Heart left ventricle (tissue), 16 donors: ENCODE measurements at regions not wholly inside any gene's neighbourhood (a gene's known extent, or its start where the extent isn't known, plus 50 kb on each side); places are given as distances from the start of the nearest gene placed in this dataset.

ENCODE experiments used
- ATAC-seq, 4 donors: fragments of 200-7000 bp; cut with Tn5 transposase; one replicate each; pipeline ENCODE4 v1.9.1; 2020 to 2022; ENCODE audit warnings: moderate library complexity in 4 of 4, mild to moderate bottlenecking in 3 of 4, moderate number of reproducible peaks in 1 of 4
- DNase-seq, 5 donors: peaks; one replicate each; pipeline ENCODE4 v3.0.0-alpha.2; 2020
- H3K27ac ChIP-seq, 12 donors: fragments of 200-600 bp; sonication (generic) in 4 of 12; one replicate each; pipeline versions ENCODE4 v1.5.0 to v1.8.0; 2016 to 2022; ENCODE audit warnings: mild to moderate bottlenecking in 2 of 12
- H3K27me3 ChIP-seq, 9 donors: fragments of 200-600 bp; sonication (generic) in 2 of 9; one replicate each; pipeline versions ENCODE4 v1.5.1 to v1.8.0; 2016 to 2022; ENCODE audit warnings: mild to moderate bottlenecking in 3 of 9
- H3K36me3 ChIP-seq, 9 donors: fragments of 200-600 bp; sonication (generic) in 2 of 9; one replicate each; pipeline versions ENCODE4 v1.5.0 to v1.8.0; 2018 to 2022; ENCODE audit warnings: mild to moderate bottlenecking in 2 of 9
- H3K4me1 ChIP-seq, 12 donors: fragments of 200-600 bp; sonication (generic) in 4 of 12; one replicate each; pipeline versions ENCODE4 v1.5.0 to v1.8.0; 2016 to 2022; ENCODE audit warnings: mild to moderate bottlenecking in 3 of 12
- H3K4me3 ChIP-seq, 12 donors: fragments of 200-600 bp; sonication (generic) in 4 of 12; one replicate each; pipeline versions ENCODE4 v1.5.0 to v1.8.0; 2017 to 2022; ENCODE audit warnings: mild to moderate bottlenecking in 9 of 12, moderate library complexity in 4 of 12
- H3K9me3 ChIP-seq, 12 donors: fragments of 200-600 bp; sonication (generic) in 4 of 12; one replicate each; pipeline versions ENCODE4 v1.5.0 to v1.8.0; 2016 to 2022; ENCODE audit warnings: mild to moderate bottlenecking in 1 of 12
- POLR2A ChIP-seq, 2 donors: fragments of 450-650 bp; IDR thresholded peaks; one replicate each; pipeline ENCODE4 v1.6.1; 2017; ENCODE audit warnings: antibody characterized with exemption in 2 of 2, mild to moderate bottlenecking in 2 of 2, moderate library complexity in 2 of 2
- WGBS, 4 donors: extraction: QIAGEN DNeasy Blood & Tissue Kit in 2 of 4; methylation state at CpG; one replicate each; pipeline versions ENCODE4 v1.1.5 to v1.1.7; 2013 to 2018; 5-methylcytosine and 5-hydroxymethylcytosine counted together
- intact Hi-C, 10 donors: fragments of 100-400 bp; cut with DNase I; formaldehyde crosslinking; loops; one replicate each; pipeline versions ENCODE4 v1.11.1 to v1.14.2; 2022
- TF ChIP-seq, protein P1 (sequence below), 12 donors: fragments of 200-600 bp; sonication (generic) in 4 of 12; IDR thresholded peaks; one replicate each; pipeline versions ENCODE4 v1.5.0 to v1.8.0; 2018 to 2022; ENCODE audit warnings: antibody characterized with exemption in 12 of 12, mild to moderate bottlenecking in 5 of 12
- donor health status: ischemic (EF 13 %, LVEDD 7.1; RV severe dilation, severe dysfunction).
- donor health status: healthy with polysubstance abuse.
- donor health status: DM: no; HTN: yes; CAD: no.
- donor health status: DM: no; HTN: no; CAD: no.
- donor health status: ischemic (EF 25% LVEDD 6.9; RV normal size, moderate dysfunction).
- donor health status: ischemic (EF 25% LVEDD 5.7; RV mildly dilated, moderate dysfunction).
- donor health status: healthy.
- donor health status: DM: yes; HTN: yes; CAD: no.
- donor health status: ischemic (EF 35%, LVEDD 5.7; RV mildly dilated, moderate dysfunction).
- donor health status: nonischemic (EF 11% LVEDD 7.7; RV severe dilation, severe dysfunction).
- donor health status: DM: yes; HTN: yes; CAD: no.
- donor health status: PGD.
- donor health status: ischemic (EF 29% LVEDD 5.4; RV normal size, mild dysfunction).
- donor health status: nonischemic (EF 23%, LVEDD 6.1; RV moderate dilation, normal function).

- Histone ChIP-seq H3K4me3 (no peak overlapping the region), H3K27me3 (no peaks in the 10 kb centered on the region), H3K27ac (no peak overlapping the region), H3K36me3 (no peaks in the 10 kb centered on the region), H3K9me3 (peaks cover 0 to 15% (median under 1%) of the 10 kb centered on the region in 12 donors), H3K4me1 (no peaks in the 10 kb centered on the region)
- TF ChIP-seq, protein P1, sequence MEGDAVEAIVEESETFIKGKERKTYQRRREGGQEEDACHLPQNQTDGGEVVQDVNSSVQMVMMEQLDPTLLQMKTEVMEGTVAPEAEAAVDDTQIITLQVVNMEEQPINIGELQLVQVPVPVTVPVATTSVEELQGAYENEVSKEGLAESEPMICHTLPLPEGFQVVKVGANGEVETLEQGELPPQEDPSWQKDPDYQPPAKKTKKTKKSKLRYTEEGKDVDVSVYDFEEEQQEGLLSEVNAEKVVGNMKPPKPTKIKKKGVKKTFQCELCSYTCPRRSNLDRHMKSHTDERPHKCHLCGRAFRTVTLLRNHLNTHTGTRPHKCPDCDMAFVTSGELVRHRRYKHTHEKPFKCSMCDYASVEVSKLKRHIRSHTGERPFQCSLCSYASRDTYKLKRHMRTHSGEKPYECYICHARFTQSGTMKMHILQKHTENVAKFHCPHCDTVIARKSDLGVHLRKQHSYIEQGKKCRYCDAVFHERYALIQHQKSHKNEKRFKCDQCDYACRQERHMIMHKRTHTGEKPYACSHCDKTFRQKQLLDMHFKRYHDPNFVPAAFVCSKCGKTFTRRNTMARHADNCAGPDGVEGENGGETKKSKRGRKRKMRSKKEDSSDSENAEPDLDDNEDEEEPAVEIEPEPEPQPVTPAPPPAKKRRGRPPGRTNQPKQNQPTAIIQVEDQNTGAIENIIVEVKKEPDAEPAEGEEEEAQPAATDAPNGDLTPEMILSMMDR (IDR thresholded peaks at IDR 0.05): no peak
- TF ChIP-seq POLR2A (IDR thresholded peaks at IDR 0.05): no peak
- WGBS, 4 donors: 46 to 68% (median 67%) methylated on average over 5 of the region's 5 CpGs
- intact Hi-C loops: no loop called here
- ATAC-seq (no peak), DNase-seq (no peak)
Measured at GRCh38 chr11:109029927-109030326, 365.1 kb downstream of the DDX10 start.

GRCh38 chr11:109033627-109034338 lies 368.9 kb downstream of the DDX10 start:
- Histone ChIP-seq H3K4me1 (no peaks in the 10 kb centered on the region), H3K9me3 (no peaks in the 10 kb centered on the region), H3K4me3 (no peak overlapping the region), H3K27ac (no peak overlapping the region), H3K36me3 (no peaks in the 10 kb centered on the region), H3K27me3 (no peaks in the 10 kb centered on the region)
- no peak for DNase-seq
- WGBS, 4 donors: 74 to 82% (median 76%) methylated on average over 2 of the region's 2 CpGs
- no peak for TF ChIP-seq POLR2A (IDR thresholded peaks at IDR 0.05)
- TF ChIP-seq, protein P1 (IDR thresholded peaks at IDR 0.05): no peak
- no peak for ATAC-seq
- intact Hi-C loops: no loop called here

DNA sequence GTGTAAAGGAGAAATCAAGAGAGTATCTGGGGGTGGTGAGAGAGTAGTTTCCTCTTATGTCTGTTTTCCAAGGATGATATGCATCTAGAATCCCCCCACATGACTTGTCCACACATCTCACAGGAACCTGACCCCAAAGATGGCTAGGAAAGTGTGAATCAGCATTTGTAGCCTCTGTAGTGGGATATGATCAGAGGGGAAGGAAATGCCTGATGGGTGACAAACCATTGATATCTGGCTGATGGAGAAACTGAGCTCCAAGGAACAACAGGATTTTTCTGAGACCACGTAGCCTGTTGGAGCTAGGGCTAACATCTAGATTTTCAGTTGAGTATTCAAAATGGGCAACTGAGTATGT lies 369.4 kb downstream of the DDX10 start:
- DNase-seq (no peak), ATAC-seq (no peak)
- no peaks in the 10 kb centered on the region for H3K36me3 ChIP-seq
- H3K4me1 ChIP-seq: no peaks in the 10 kb centered on the region
- no peak overlapping the region for H3K4me3 ChIP-seq
- H3K27ac ChIP-seq: no peak overlapping the region
- WGBS, 4 donors: 73 to 80% (median 77%) methylated on average over 1 of the region's 1 CpG
- H3K27me3 ChIP-seq: no peaks in the 10 kb centered on the region
- no peaks in the 10 kb centered on the region for H3K9me3 ChIP-seq
- intact Hi-C loops: no loop called here
- TF ChIP-seq, protein P1 (IDR thresholded peaks at IDR 0.05): no peak
- TF ChIP-seq POLR2A (IDR thresholded peaks at IDR 0.05): no peak

GRCh38 chr11:109035284-109035683 lies 370.4 kb downstream of the DDX10 start:
- Histone ChIP-seq H3K27ac (no peak overlapping the region), H3K4me1 (no peaks in the 10 kb centered on the region), H3K27me3 (no peaks in the 10 kb centered on the region), H3K36me3 (no peaks in the 10 kb centered on the region), H3K4me3 (no peak overlapping the region), H3K9me3 (no peaks in the 10 kb centered on the region)
- DNase-seq: no peak
- intact Hi-C loops: no loop called here
- no peak for ATAC-seq
- WGBS, 4 donors: 90 to 100% (median 94%) methylated on average over 1 of the region's 1 CpG
- TF ChIP-seq POLR2A (IDR thresholded peaks at IDR 0.05): no peak
- TF ChIP-seq, protein P1 (IDR thresholded peaks at IDR 0.05): no peak
